B cell (primary cell): ENCODE measurements at regions not wholly inside any gene's neighbourhood (a gene's known extent, or its start where the extent isn't known, plus 50 kb on each side); places are given as distances from the start of the nearest gene placed in this dataset.

Experiments used
- ATAC-seq: fragments of 200-7000 bp; cut with Tn5 transposase; one replicate; pipeline ENCODE4 v1.10.0; 2021; ENCODE audit warnings: low read depth, mild to moderate bottlenecking, moderate number of reproducible peaks, moderate library complexity
- CTCF ChIA-PET: fragments of 350-600 bp; sonication (Branson Sonifier 250); formaldehyde crosslinking; loops from one replicate; lab custom pipeline; 2021; ENCODE audit warnings: antibody characterized with exemption, inconsistent platforms; lab: Charles Lee
- POLR2A ChIA-PET: fragments of 350-600 bp; sonication (Branson Sonifier 250); formaldehyde crosslinking; loops from one replicate; lab custom pipeline; 2021; ENCODE audit warnings: antibody characterized with exemption; lab: Charles Lee
- DNase-seq: peaks from one replicate; pipeline ENCODE4 v3.0.0; 2013
- H2AFZ ChIP-seq: 2 replicates; pipeline ENCODE4 v1.6.1; 2012; ENCODE audit warnings: mild to moderate bottlenecking, low read depth, low read length; ENCODE audit not compliant: insufficient read depth, poor library complexity, severe bottlenecking
- H3K27ac ChIP-seq, 2 donors: 1 replicate in 1 of 2; 2 replicates in 1 of 2; pipeline ENCODE4 v1.5.1; 2012 to 2013; ENCODE audit warnings: low read length in 2 of 2, mild to moderate bottlenecking in 2 of 2, moderate library complexity in 1 of 2
- H3K27me3 ChIP-seq, 4 experiments: fragments of 200-600 bp in 1 of 4; sonication (generic) in 1 of 4; replicated peaks in 1 of 4; 1 replicate in 2 of 4; 2 replicates in 2 of 4; pipeline versions ENCODE4 v1.6.1 to v1.7.0; 2013 to 2016; ENCODE audit warnings: low read length in 3 of 4, mild to moderate bottlenecking in 2 of 4, mixed read lengths in 1 of 4, moderate library complexity in 1 of 4; ENCODE audit not compliant: insufficient read depth in 4 of 4, control insufficient read depth in 3 of 4; ENCODE audit errors: control extremely low read depth in 1 of 4
- H3K36me3 ChIP-seq, 2 experiments: replicated peaks in 1 of 2; 1 replicate in 1 of 2; 2 replicates in 1 of 2; pipeline versions ENCODE4 v1.6.1 to v1.7.1; 2013; ENCODE audit warnings: low read length in 1 of 2; ENCODE audit not compliant: insufficient read depth in 2 of 2, control insufficient read depth in 1 of 2; ENCODE audit errors: control extremely low read depth in 1 of 2, extremely low read depth in 1 of 2
- H3K4me1 ChIP-seq, 2 donors: fragments of 200-600 bp in 1 of 2; sonication (generic) in 1 of 2; 1 replicate in 1 of 2; 2 replicates in 1 of 2; pipeline versions ENCODE4 v1.5.1 to v1.6.1; 2013 to 2017; ENCODE audit warnings: low read length in 2 of 2; ENCODE audit not compliant: control insufficient read depth in 2 of 2, insufficient read depth in 2 of 2
- H3K4me2 ChIP-seq: replicated peaks from 2 replicates; pipeline ENCODE3; 2012; ENCODE audit warnings: mild to moderate bottlenecking, low read depth, low read length; ENCODE audit not compliant: poor library complexity, severe bottlenecking
- H3K4me3 ChIP-seq, 5 experiments: fragments of 200-600 bp in 1 of 5; sonication (generic) in 1 of 5; 1 replicate in 3 of 5; 2 replicates in 2 of 5; pipeline versions ENCODE4 v1.5.1 to v1.7.0; 2011 to 2016; ENCODE audit warnings: low read length in 4 of 5, mild to moderate bottlenecking in 4 of 5, low read depth in 2 of 5, control low read depth in 1 of 5, moderate library complexity in 1 of 5; ENCODE audit not compliant: insufficient read depth in 1 of 5; ENCODE audit errors: control extremely low read depth in 1 of 5, extremely low read depth in 1 of 5
- H3K79me2 ChIP-seq: fragments of 200-600 bp; sonication (generic); one replicate; pipeline ENCODE4 v1.6.0; 2016; ENCODE audit warnings: low read length; ENCODE audit not compliant: control insufficient read depth, insufficient read depth
- H3K9ac ChIP-seq: fragments of 200-600 bp; sonication (generic); 2 replicates; pipeline ENCODE4 v1.6.1; 2017; ENCODE audit warnings: mild to moderate bottlenecking, low read length, moderate library complexity
- H3K9me3 ChIP-seq, 3 donors: one replicate each; pipeline versions ENCODE4 v1.6.1 to v1.7.1; 2013; ENCODE audit warnings: low read length in 2 of 3; ENCODE audit not compliant: control insufficient read depth in 2 of 3, insufficient read depth in 1 of 3; ENCODE audit errors: control extremely low read depth in 1 of 3
- H4K20me1 ChIP-seq: 2 replicates; pipeline ENCODE4 v1.6.0; 2012; ENCODE audit warnings: mild to moderate bottlenecking, low read length; ENCODE audit not compliant: insufficient read depth, control insufficient read depth, poor library complexity, severe bottlenecking
- H3K27ac Mint-ChIP-seq: one replicate; pipeline ENCODE4 v1.8.0; 2021; ENCODE audit warnings: mixed read lengths
- H3K27me3 Mint-ChIP-seq: one replicate; pipeline ENCODE4 v1.8.0; 2021; ENCODE audit warnings: mixed read lengths
- H3K4me1 Mint-ChIP-seq: one replicate; pipeline ENCODE4 v1.8.0; 2021; ENCODE audit warnings: mixed read lengths
- H3K4me3 Mint-ChIP-seq: one replicate; pipeline ENCODE4 v1.8.0; 2021; ENCODE audit warnings: mixed read lengths
- H3K9me3 Mint-ChIP-seq: one replicate; pipeline ENCODE4 v1.8.0; 2022; ENCODE audit warnings: mixed read lengths; ENCODE audit not compliant: insufficient read depth
- CTCF ChIP-seq: fragments of 200-600 bp; IDR thresholded peaks from one replicate; pipeline ENCODE4 v1.8.0; 2022; ENCODE audit warnings: antibody characterized with exemption, mild to moderate bottlenecking
- EZH2 ChIP-seq: IDR thresholded peaks from 2 replicates; pipeline ENCODE4 v1.6.1; 2012; ENCODE audit warnings: borderline replicate concordance, low read depth, mild to moderate bottlenecking, moderate library complexity, low read length; ENCODE audit not compliant: insufficient read depth, poor library complexity, severe bottlenecking
- WGBS: methylation state at CpG from one replicate; pipeline ENCODE4 v1.1.5; 2013; ENCODE audit warnings: missing lambda C conversion rate; ENCODE audit not compliant: insufficient coverage; 5-methylcytosine and 5-hydroxymethylcytosine counted together
- intact Hi-C: fragments of 100-400 bp; cut with micrococcal nuclease; formaldehyde crosslinking; loops from one replicate; pipeline ENCODE4 v1.10.0; 2022

DNA sequence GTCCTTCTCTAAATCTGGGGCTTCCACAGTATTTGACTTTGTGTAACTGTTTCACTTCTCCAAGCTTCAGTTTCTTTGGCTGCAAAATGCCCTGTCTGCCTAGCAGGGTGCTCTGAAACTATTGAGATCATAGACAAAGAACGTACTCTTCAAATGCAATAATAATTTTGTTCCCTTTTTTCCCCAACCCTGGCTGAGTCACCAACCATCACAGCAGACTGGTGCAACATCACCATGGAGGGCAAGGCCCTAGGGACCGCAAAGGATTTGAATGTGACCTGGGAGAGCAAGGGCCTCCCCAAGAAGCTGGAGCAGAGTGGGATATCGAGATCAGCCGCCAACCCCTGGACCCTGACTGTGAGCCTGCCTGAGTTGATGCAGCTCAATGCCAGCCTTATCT is 115.0 kb downstream of the FCRL5 start:
- no peaks in the 10 kb centered on the region for H4K20me1 ChIP-seq
- DNase-seq (no peak), ATAC-seq (no peak)

GRCh38 chr1:157431751-157432150 is 120.6 kb downstream of the FCRL5 start:
- no peak for TF ChIP-seq EZH2
- no peak for TF ChIP-seq CTCF
- Histone ChIP-seq H4K20me1 (no peaks in the 10 kb centered on the region), H3K9ac (no peak overlapping the region), H3K27ac (no peak overlapping the region), H3K79me2 (no peaks in the 10 kb centered on the region), H3K4me3 (no peak overlapping the region), H3K4me1 (no peaks in the 10 kb centered on the region), H3K9me3 (no peaks in the 10 kb centered on the region), H3K4me2 (no peak overlapping the region), H2AFZ (no peak overlapping the region), H3K27me3 (peaks cover 0 to 10% (median 2%) of the 10 kb centered on the region in 4 experiments), H3K36me3 (no peaks in the 10 kb centered on the region)
- Mint-ChIP-seq H3K4me1 (no peaks in the 10 kb centered on the region), H3K27ac (no peak overlapping the region), H3K4me3 (no peak overlapping the region), H3K9me3 (no peaks in the 10 kb centered on the region), H3K27me3 (peaks cover 40% of the 10 kb centered on the region)
- ATAC-seq (no peak), DNase-seq (no peak)
- WGBS = 100% methylated on average over 5 of the region's 5 CpGs
- CTCF ChIA-PET = no interaction called here
- intact Hi-C loops = no loop called here
- POLR2A ChIA-PET = no interaction called here

More for the DNA sequence above, 115.0 kb downstream of the FCRL5 start:
- no peak overlapping the region for H3K4me3 ChIP-seq
- no peaks in the 10 kb centered on the region for H3K36me3 ChIP-seq
- H3K4me1 ChIP-seq = no peaks in the 10 kb centered on the region
- ChIA-PET POLR2A (no interaction called here), CTCF (no interaction called here)
- no peak overlapping the region for H3K4me2 ChIP-seq
- no peaks in the 10 kb centered on the region for H3K9me3 Mint-ChIP-seq
- no peak overlapping the region for H2AFZ ChIP-seq
- peaks cover 31% of the 10 kb centered on the region for H3K27me3 Mint-ChIP-seq
- H3K27ac ChIP-seq = no peak overlapping the region
- H3K27ac Mint-ChIP-seq = no peak overlapping the region
- peaks cover 0 to 7% (median 2%) of the 10 kb centered on the region in 4 experiments for H3K27me3 ChIP-seq
- H3K9ac ChIP-seq = no peak overlapping the region
- H3K79me2 ChIP-seq = no peaks in the 10 kb centered on the region
- WGBS = 87% methylated on average over 4 of the region's 4 CpGs
- intact Hi-C loops = no loop called here
- H3K4me3 Mint-ChIP-seq = no peak overlapping the region
- no peaks in the 10 kb centered on the region for H3K4me1 Mint-ChIP-seq
- TF ChIP-seq CTCF (no peak), EZH2 (no peak)
- no peaks in the 10 kb centered on the region for H3K9me3 ChIP-seq
